GM12878 (cell line): ENCODE measurements at regions not wholly inside any gene's neighbourhood (a gene's known extent, or its start where the extent isn't known, plus 50 kb on each side); places are given as distances from the start of the nearest gene placed in this dataset.

Source experiments
- ATAC-seq: fragments of 200-7000 bp; cut with Tn5 transposase; 3 replicates; pipeline ENCODE4 v1.9.1; 2020; ENCODE audit warnings: mild to moderate bottlenecking, moderate library complexity
- BruUV-seq: library from RNA; stranded (reverse); fragments of 400-500 nt; replicated peaks from 2 replicates; lab custom pipeline; 2021; lab: Mats Ljungman, UMichigan
- CTCF ChIA-PET: fragments of 300-600 bp; sonication (Branson Sonifier 250); formaldehyde crosslinking; extraction: SDS; loops from one replicate; lab custom pipeline; 2021; ENCODE audit warnings: inconsistent platforms; lab: Yijun Ruan, JAX
- POLR2A ChIA-PET: fragments of 350-600 bp; formaldehyde crosslinking; extraction: SDS; loops from one replicate; lab custom pipeline; 2021; ENCODE audit warnings: inconsistent platforms; lab: Charles Lee
- RAD21 ChIA-PET: fragments of 300-600 bp; sonication (Branson Sonifier 250); formaldehyde crosslinking; loops from one replicate; lab custom pipeline; 2023; ENCODE audit warnings: antibody characterized with exemption; ENCODE audit not compliant: unreplicated experiment; lab: Charles Lee
- SMC1A ChIA-PET: fragments of 300-600 bp; sonication (Branson Sonifier 250); formaldehyde crosslinking; loops from one replicate; lab custom pipeline; 2023; ENCODE audit not compliant: unreplicated experiment, uncharacterized antibody; lab: Charles Lee
- DNase-seq: peaks from one replicate; pipeline ENCODE4 v3.0.0-alpha.2; 2011; ENCODE audit warnings: low read depth, low spot score
- FAIRE-seq: peaks from 3 replicates; lab custom pipeline; 2011; peaks lifted over from hg19 to GRCh38; lab: Jason Lieb, UNC
- H2AFZ ChIP-seq: 2 replicates; pipeline ENCODE4 v1.6.0; 2011; ENCODE audit warnings: low read depth, low read length, control low read depth; ENCODE audit not compliant: control insufficient read depth
- H3K27ac ChIP-seq: 2 replicates; pipeline ENCODE4 v1.5.1; 2011; ENCODE audit warnings: control low read depth; ENCODE audit not compliant: control insufficient read depth, insufficient read depth
- H3K27me3 ChIP-seq, 2 experiments: replicated peaks in 1 of 2; 2 replicates each; pipeline versions ENCODE4 v1.6.0 to v1.6.1; 2011; ENCODE audit warnings: low read length in 1 of 2; ENCODE audit not compliant: control insufficient read depth in 2 of 2, insufficient read depth in 2 of 2
- H3K36me3 ChIP-seq, 2 experiments: 2 replicates each; pipeline ENCODE4 v1.5.1; 2011; ENCODE audit warnings: low read length in 1 of 2; ENCODE audit not compliant: control insufficient read depth in 2 of 2, insufficient read depth in 2 of 2
- H3K4me1 ChIP-seq: 2 replicates; pipeline ENCODE4 v1.6.1; 2011; ENCODE audit warnings: mild to moderate bottlenecking, low read length, moderate library complexity, mixed read lengths; ENCODE audit not compliant: control insufficient read depth, insufficient read depth
- H3K4me2 ChIP-seq: 2 replicates; pipeline ENCODE4 v1.6.0; 2011; ENCODE audit warnings: control low read depth; ENCODE audit not compliant: control insufficient read depth, insufficient read depth
- H3K4me3 ChIP-seq: fragments of 200-600 bp; sonication (generic); 2 replicates; pipeline ENCODE4 v1.5.1; 2016
- H3K79me2 ChIP-seq: 2 replicates; pipeline ENCODE4 v1.6.0; 2011; ENCODE audit warnings: low read length; ENCODE audit not compliant: control insufficient read depth, insufficient read depth
- H3K9ac ChIP-seq: 2 replicates; pipeline ENCODE4 v1.8.0; 2011; ENCODE audit warnings: low read length, control low read depth, mixed read lengths; ENCODE audit not compliant: control insufficient read depth, insufficient read depth
- H3K9me3 ChIP-seq: replicated peaks from 3 replicates; pipeline ENCODE4 v1.5.1; 2011; ENCODE audit warnings: mild to moderate bottlenecking, low read length; ENCODE audit not compliant: control insufficient read depth, insufficient read depth
- H4K20me1 ChIP-seq: 2 replicates; pipeline ENCODE4 v1.6.0; 2011; ENCODE audit not compliant: control insufficient read depth, insufficient read depth
- ASH2L ChIP-seq: fragments of 300-600, 200-600 bp; sonication (generic); IDR thresholded peaks from 2 replicates; pipeline ENCODE4 v1.6.1; 2017; ENCODE audit warnings: low read depth, mild to moderate bottlenecking, borderline replicate concordance
- CHD2 ChIP-seq: IDR thresholded peaks from 2 replicates; pipeline ENCODE4 v1.6.1; 2011; ENCODE audit warnings: low read depth, low read length, improper control_type of control experiment, borderline replicate concordance
- E2F8 ChIP-seq: fragments of 450-650 bp; IDR thresholded peaks from 2 replicates; pipeline ENCODE4 v1.6.1; 2018; ENCODE audit warnings: mild to moderate bottlenecking, low read depth, moderate library complexity; ENCODE audit not compliant: partially characterized antibody
- ESRRA ChIP-seq: IDR thresholded peaks from 2 replicates; pipeline ENCODE4 v1.6.1; 2012; ENCODE audit warnings: mild to moderate bottlenecking, low read length, improper control_type of control experiment
- ETV6 ChIP-seq, 2 experiments: fragments of 450-650 bp in 1 of 2; IDR thresholded peaks in 1 of 2; conservative IDR thresholded peaks in 1 of 2; 2 replicates each; pipeline ENCODE4 v1.6.1; 2014; ENCODE audit warnings: antibody characterized with exemption in 1 of 2, borderline replicate concordance in 1 of 2, low read depth in 1 of 2, mild to moderate bottlenecking in 1 of 2, moderate library complexity in 1 of 2
- IKZF1 ChIP-seq: fragments of 450-650 bp; conservative IDR thresholded peaks from 2 replicates; pipeline ENCODE4 v1.6.1; 2017; ENCODE audit warnings: antibody characterized with exemption, mild to moderate bottlenecking
- MEF2A ChIP-seq: IDR thresholded peaks from 2 replicates; pipeline ENCODE4 v1.6.1; 2011; ENCODE audit warnings: low read depth, mild to moderate bottlenecking, low read length, moderate library complexity; ENCODE audit not compliant: insufficient read depth
- POLR2AphosphoS2 ChIP-seq: IDR thresholded peaks from 2 replicates; pipeline ENCODE4 v1.6.1; 2011; ENCODE audit warnings: low read depth, mild to moderate bottlenecking, low read length, improper control_type of control experiment, moderate library complexity
- POLR2AphosphoS5 ChIP-seq: IDR thresholded peaks from 2 replicates; pipeline ENCODE4 v1.6.1; 2011; ENCODE audit warnings: mild to moderate bottlenecking, low read length, inconsistent platforms
- RCOR1 ChIP-seq: conservative IDR thresholded peaks from 2 replicates; pipeline ENCODE4 v1.6.1; 2012; ENCODE audit warnings: low read depth, low read length, improper control_type of control experiment
- USF1 ChIP-seq: IDR thresholded peaks from 2 replicates; pipeline ENCODE4 v1.6.1; 2011; ENCODE audit warnings: borderline replicate concordance, low read depth, mild to moderate bottlenecking, moderate library complexity, mixed read lengths, low read length; ENCODE audit not compliant: insufficient read depth; ENCODE audit errors: extremely low read length
- ZNF217 ChIP-seq: fragments of 450-650 bp; IDR thresholded peaks from 2 replicates; pipeline ENCODE4 v1.6.1; 2017; ENCODE audit warnings: antibody characterized with exemption, mild to moderate bottlenecking
- WGBS: methylation state at CpG from one replicate; pipeline ENCODE4 v1.1.6; 2016; ENCODE audit warnings: low lambda C conversion rate; ENCODE audit not compliant: insufficient replicate concordance, insufficient coverage; ENCODE audit errors: missing lambda C conversion rate; 5-methylcytosine and 5-hydroxymethylcytosine counted together
- in situ Hi-C: fragments of 300-500 bp; cut with MboI; formaldehyde crosslinking; loops from 9 replicates; pipeline ENCODE4 v1.14.3; 2018; ENCODE audit warnings: mixed read lengths
- intact Hi-C: fragments of 100-400 bp; cut with micrococcal nuclease; formaldehyde crosslinking; loops from one replicate; pipeline ENCODE4 v1.14.2; 2022; ENCODE audit not compliant: unreplicated experiment

- BruUV-seq, result no TSS peak
- no peaks in the 10 kb centered on the region for H3K79me2 ChIP-seq
- TF ChIP-seq POLR2AphosphoS5 (no peak), ETV6 (conservative IDR thresholded peaks at IDR 0.05 in 1 of 2, IDR thresholded peaks at IDR 0.05 in 1 of 2; ENCODE audit: borderline replicate concordance in 1 of 2, low read depth in 1 of 2) (no peak), USF1 (no peak), MEF2A (no peak), IKZF1 (no peak), CHD2 (no peak), ASH2L (no peak), POLR2AphosphoS2 (no peak), ZNF217 (no peak), RCOR1 (no peak), E2F8 (no peak), ESRRA (no peak)
- no peak for DNase-seq
- no peak for FAIRE-seq
- ATAC-seq, result no peak
- no peaks in the 10 kb centered on the region for H4K20me1 ChIP-seq
- ChIA-PET CTCF (interaction anchor here (1.4 kb wide), 1 partner anchor 14 kb away, joined by 9 read pairs; no protein-coding TSS in a partner anchor), RAD21 (no interaction called here), POLR2A (no interaction called here), SMC1A (no interaction called here)
- 40% methylated on average over 1 of the region's 1 CpG for WGBS
- no peaks in the 10 kb centered on the region for H3K4me1 ChIP-seq
- no peak overlapping the region for H2AFZ ChIP-seq
- no peak overlapping the region for H3K9ac ChIP-seq
- in situ Hi-C loops, result loop anchor here (25.0 kb wide), 1 partner anchor 1634 kb away; no protein-coding TSS in a partner anchor
- H3K36me3 ChIP-seq, result no peaks in the 10 kb centered on the region
- H3K9me3 ChIP-seq, result no peaks in the 10 kb centered on the region
- intact Hi-C loops, result no loop called here
- H3K4me3 ChIP-seq, result no peak overlapping the region
- H3K27ac ChIP-seq, result no peak overlapping the region
- H3K27me3 ChIP-seq, result no peaks in the 10 kb centered on the region
- no peak overlapping the region for H3K4me2 ChIP-seq
These were observed 583.7 kb downstream of the KCNJ2 start for GRCh38 chr17:70752966-70753467.
